NCI-H2107 treated with DMSO at 0.1 percent for 48 hours (cell line): ENCODE measurements at regions not wholly inside any gene's neighbourhood (a gene's known extent, or its start where the extent isn't known, plus 50 kb on each side); places are given as distances from the start of the nearest gene placed in this dataset.

Experiments
- DNase-seq: peaks from one replicate; lab custom pipeline; 2025; ENCODE audit not compliant: unreplicated experiment; lab: John Stamatoyannopoulos, UW

DNA sequence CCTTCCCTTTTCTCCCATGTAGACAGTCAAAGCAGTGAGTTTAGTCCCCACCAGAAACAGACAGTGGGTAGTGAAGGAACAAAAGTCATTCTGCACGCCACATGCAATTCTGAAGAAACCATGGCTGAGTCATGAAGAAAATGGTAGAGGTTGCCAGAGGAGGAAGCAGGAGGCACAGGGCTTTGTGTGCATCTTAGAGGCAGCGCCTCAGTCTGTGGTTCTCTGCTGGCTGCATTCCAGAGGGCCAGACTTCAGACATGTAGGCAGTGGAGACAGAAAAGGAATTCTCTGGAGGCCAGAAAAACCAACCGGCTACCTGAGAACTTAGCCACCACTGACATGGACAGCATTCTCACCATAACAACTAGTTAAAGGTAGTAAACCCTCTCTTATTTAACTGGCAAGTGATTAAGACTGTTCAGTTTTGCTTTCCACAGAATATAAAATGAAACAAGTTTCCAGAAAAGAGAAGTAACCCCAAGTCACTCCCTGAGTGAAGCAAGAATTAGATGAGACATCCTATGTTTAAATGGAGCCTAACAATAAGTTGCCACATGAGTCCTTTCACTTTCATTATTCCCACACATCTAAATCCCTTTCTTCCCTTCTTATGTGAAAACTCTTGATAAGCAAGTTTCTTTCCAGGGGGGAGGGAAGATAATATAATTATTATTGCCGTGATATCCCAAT is 556.1 kb downstream of the SOX6 start:
- no peak for DNase-seq

DNA sequence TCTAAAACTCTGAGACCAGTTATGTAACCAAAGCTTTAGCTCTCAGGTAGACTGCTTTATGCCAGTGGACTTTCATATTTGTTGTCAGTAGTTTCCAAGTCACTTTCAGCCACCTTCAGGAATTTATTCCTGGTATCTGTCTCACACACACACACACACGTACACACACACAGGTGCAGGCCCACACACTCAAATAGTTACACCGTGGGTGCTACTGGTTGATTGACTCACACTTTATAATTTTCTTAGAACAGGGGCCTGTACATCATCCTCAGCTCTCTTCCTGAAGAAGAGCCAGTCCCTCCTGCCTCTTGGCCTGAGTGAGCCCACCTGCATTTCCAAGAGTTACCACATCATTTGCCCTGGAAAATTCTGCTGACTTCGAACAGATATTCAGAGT is 555.2 kb downstream of the SOX6 start:
- no peak for DNase-seq

DNA sequence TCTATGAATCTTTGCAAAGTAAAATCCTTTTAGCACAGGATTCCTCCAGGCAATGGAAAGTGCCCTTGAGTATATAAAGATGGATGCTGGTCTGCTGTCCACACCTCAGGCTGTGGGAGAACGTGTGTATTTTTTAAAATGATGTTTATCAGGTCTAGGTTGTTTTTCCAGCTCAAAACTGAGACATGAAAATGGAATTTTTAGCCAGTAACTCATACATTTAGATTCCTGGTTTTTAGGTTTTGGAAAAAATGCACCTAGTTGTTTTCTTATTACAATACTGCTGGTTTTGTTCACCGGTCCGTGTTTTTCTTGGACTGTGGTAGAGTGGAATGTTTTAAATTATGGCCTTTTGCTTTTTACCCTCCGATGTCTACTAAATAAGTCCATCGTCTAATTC is 554.7 kb downstream of the SOX6 start:
- DNase-seq: no peak

DNA sequence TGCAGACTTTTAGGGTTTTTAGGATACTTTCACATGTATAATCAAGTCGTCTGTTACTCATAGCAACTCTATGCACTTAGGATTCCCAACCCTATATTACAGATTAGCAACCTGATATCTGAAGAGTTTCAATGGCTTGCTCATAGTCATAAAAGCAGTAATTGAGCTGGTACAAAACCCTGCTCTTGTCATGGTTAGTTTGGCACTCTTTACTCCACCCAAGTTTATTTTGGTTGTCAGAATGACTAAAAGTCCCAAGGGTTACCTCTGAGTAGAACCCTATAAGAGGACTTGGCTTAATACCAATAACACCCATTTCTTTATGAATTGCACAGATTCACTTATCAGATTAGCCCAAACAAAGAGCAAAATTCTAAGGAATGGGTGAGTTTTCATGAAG is 550.6 kb downstream of the SOX6 start:
- peak; percentile 84 for DNase-seq

DNA sequence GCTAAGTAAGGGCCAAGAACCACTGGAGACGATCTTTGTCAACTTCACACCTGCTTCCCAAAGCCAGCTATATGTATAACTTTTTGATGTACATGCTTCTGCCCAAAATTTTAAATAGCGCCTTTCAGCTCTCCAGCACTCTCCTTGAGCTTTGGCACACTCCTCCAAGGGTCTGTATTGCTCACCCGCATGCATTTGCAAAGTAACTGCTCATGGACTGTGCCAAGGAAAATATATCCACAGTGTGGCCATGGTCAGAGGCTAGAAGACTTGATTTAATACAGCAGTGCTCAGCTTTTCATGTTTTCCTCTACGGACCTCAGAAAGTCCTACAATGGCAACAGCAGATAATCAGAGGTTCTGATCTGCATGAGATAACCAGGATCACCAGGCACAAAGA is 550.1 kb downstream of the SOX6 start:
- DNase-seq: no peak

DNA sequence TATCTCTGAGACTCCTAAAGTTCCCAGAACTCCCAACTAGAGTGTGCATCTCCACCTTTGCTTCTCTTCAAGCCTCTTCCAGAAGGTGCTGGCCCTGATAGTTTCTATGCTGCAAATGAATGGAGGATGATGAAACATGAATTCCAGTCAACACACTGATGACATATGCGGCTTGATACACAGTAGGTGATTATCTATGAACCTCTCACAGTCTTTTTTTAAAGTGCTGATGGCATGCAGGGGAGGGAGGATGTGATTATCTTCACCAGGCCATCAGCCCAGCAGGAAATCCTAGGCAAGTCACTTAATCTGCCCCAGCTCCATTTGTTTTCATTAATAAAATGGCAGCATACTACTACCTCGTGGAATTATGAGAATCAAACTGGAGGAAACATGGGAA is 548.5 kb downstream of the SOX6 start:
- no peak for DNase-seq

DNA sequence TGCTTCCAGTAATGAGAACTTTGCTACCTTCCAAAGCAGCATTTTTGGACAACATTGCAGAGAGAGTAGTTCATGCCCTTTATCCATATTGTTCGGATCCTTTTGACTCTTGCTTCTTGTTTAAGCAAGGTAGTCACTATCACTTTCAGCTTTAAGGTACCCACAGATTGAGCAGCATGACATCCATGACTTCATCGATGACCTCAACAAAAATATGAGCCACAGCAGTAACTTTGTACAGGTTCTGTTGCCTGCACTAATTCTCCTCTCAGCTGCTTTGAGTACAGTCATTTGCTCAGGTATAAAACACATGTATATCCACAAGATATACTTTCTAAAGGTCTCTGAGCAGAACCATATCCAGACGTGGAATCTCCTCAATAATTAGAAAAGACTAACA is 546.3 kb downstream of the SOX6 start:
- DNase-seq: no peak

DNA sequence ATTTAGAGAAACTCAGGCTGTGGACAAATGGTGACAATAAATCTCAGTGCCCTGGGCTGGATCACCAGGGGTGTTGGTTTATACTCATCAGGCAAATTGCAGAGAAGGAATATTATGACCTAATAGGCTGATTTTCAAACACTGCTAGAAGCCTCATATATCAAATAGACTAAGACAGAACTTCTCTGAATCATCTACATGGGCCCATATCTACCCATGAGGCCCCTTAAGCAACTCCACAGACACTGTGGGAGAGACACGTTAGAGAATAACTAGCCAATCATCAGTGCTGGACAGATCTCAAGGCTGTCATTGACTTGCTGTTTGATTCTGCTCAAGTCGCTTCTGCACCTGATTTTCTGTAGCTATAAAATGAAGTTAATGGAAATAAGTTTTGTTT is 545.8 kb downstream of the SOX6 start:
- DNase-seq: no peak

DNA sequence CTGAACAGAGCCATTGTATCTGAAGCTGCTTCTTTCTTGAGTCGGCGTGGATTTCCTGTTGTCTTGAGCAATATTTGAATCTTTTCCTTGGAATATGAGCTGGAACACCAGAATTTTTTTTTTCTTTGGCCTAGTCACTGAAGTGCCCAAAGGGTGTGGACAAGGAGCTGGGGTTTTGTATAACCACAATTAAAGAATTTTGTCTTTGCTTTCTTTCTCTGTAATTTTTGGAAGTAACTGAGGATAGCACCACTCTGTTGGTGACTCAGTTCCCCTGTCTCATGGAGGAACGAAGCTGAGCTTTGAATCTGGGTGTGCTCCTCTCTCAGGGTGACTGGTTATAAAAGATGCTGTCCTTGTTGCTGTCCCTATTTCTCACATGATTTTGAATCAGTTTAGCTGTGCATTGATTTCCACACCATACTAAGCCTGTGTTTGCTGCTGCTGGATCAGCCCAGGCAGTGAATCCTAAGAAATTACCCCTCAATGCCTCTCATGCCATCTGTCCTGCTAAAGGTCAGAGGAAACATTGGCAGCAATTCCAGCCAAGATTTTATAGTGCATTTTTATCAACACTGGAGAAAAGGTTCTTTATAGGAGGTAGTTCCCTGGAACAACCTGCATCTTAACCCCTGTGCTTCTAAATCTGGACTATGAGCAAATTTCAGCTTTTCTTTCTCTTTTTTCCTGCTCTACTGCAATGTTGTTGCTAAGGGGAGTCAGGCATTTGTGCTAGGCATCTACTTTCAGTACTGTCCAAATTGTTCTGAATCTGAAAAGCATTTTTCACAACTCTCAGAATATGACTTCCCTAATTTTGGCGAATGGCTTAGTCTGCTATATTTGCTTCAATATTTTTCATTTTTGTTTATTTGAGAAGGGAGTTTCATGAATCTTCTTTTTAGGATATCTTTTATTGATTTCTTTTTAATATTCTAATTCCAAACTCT is 540.8 kb downstream of the SOX6 start:
- DNase-seq: no peak

DNA sequence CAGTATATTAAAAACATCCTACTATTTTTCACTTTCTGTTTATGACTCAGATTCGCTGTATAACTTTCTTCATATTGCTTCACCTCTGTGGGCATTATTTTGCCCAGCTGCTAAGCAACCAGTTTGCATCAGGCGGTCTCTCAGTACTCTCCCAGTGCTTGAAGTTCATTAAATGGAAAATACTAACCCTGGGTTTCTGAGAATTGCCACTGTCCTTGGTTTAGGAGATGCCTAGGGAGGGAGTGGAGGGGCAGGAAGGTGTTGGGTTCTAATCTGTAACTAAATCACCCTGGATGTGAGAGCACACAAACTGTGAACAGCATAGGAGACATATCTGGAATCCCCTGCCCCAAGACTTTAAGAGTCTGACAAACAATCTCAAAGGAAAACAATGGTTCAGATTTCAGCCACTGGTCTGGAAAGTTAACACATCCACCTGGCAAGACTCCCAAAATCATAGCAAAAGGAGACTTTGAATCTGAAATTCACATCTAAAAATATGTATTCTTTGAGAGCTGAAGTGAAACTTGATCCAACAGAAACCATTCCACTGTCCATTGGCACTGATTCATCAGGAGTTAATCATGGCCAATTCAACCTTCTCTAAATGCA is 540.0 kb downstream of the SOX6 start:
- peak; percentile 28 for DNase-seq

DNA sequence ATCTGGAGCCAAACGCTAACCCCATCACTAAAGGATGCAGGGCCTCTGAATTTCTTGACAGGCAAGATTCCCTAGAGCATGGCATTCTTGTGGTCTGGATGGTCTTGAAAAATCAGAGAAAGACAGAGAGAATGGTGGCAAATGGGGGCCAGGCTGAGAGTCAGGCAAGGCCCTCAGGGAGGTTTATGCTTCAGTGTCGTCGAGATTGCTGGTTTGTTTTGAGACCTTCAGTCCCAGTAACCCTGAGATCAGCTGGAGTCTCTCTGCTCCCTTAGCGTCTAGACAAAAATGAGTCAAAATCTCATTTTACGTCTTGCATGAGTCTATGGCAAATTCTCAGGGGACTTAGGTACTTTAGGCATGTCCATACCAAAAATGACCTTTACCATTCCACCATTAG is 539.3 kb downstream of the SOX6 start:
- DNase-seq: no peak

DNA sequence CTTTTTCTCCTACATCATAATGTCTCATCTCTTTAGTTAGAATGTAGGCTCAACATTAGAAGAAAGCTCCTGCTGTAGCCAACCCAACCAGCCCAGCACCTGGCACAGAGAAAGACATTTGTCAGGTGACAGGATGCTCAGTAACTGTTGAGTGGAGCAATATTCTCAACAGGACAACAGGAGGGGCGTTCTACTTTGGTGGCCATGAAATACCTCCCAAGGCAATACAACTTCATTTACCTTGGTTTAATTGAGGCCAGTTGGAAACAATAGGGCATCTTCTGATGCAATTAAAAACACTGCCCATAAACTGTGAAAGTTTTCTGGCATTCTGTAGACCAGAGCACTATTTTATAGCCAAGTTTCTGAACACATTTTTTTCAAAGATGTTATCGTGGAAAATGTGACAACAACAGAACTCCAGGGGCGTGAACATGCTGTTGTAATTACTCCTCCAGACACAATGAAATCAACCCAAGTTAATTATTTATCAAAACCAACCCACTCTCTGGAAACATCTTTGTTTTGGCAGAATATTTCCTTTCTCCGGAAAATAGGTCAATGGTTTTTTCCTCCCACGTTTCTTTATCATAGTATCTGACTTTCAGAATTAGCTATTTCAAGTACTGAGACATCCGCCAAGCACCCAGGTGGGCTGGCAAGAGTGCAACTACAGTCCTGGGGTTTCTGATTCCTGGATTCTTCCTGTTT is 538.1 kb downstream of the SOX6 start:
- DNase-seq: no peak

DNA sequence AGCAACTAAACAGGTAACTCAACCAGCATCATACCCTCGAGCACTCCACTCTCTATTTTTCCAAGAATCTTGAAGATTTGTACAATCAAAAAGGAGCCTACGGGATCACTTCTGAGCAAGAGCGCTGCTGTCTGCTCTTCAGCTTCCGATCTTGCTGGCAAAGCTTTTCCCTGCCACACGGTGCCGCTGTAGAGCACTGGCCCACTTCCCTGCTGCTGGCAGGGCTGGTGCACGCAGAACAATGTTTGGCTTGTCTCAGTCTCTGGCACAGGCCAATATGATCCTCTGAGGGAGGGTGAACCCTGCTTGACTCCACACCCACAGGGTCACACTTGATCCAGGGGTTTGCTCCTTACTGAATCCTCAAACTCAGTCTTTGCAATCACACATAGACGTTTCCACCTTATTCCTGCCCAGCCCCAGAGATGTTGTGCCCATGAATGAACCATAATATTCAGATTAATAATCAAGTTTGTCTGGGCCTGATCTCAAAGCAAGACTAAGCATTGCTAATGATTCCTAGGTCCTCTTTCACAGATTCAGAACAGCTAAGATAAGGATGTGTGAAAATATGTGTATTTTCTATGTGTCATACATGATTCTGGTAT is 536.6 kb downstream of the SOX6 start:
- DNase-seq: peak; percentile 56

DNA sequence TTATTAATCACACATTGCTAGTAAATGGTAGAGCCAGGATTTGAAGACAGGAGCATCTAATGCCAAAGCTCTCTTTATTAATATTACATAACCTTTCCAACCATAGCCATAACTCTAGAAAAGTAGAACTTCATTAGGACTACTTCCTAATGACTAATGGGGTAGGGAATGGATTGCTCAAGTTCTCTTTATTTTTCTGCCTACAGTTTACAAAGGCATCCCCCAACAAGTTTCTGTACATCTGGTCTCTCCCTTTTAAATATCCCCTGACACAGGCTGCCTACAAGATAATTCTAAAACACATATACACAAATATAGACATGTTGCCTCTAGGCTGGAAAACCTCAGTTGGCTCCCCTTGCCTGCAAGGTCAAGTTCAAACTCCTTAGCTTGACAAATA is 534.9 kb downstream of the SOX6 start:
- no peak for DNase-seq

DNA sequence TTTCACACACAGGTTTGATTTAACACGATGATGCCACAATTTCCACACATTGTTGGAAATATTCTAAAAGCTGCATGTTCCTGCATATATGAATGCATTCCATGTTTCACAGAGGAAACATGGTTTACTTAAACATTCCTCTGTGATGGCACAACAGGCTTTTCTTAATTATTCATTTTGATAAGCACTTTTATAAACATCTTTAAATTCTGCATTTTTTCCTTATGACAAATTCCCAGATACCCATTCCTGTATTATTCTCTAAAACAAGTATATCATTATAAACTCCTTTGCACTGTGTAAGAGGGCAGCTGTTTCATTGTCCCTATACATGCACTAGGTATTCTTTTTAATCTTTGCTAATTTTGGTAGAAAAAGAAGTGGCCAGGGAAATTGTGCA is 532.3 kb downstream of the SOX6 start:
- no peak for DNase-seq

DNA sequence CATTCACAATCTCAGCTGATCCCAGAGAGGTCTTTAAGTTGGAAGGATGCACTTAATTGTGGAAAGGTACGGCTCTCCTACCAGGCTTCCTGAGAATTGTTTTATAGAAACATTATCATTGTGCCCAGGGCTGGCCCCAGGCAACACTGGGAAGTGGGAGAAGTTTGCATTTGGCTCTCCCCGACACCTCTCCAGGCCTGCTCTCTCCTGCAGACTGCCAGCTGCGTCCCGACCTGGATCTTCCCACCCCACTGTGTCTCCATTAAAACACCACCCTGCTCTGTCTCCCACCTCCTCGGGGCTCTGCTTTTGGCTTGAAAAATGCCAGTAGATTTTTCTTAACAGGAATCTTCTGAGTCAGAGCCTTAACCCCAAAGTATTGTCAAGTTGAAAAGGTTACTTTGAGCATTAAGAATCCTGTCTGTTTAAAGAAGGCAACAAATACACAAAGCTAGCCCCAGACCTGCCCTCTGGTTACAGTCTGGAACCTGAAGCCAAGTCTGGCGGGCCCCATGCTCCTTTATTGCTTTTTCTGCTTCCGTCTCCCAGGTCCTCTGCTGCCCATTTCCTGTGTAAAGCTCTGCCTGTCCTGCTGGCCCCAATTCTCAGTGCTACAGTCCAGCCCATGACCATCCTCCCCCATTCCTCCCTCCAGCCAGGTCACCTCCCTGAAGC is 530.2 kb downstream of the SOX6 start:
- DNase-seq: no peak

DNA sequence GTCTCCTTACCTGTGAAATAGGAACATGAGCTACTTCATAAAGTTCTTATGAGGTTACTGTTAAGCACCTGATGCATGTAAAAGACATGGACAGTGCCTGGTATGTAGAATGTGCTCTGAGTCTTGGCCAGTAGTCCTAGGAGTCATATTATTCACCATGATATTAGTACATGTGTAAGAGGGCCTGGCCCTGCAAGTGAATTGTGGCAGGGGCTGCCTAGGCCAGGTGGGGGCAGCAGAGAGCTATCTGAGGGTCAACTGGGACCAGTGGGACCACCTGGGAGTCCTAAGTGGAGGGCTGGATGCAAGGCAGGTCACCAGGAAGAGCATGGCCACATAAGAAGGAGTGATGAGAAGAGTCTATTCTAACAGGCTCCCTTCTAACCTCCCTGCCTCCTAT is 529.5 kb downstream of the SOX6 start:
- DNase-seq: peak; percentile 17

DNA sequence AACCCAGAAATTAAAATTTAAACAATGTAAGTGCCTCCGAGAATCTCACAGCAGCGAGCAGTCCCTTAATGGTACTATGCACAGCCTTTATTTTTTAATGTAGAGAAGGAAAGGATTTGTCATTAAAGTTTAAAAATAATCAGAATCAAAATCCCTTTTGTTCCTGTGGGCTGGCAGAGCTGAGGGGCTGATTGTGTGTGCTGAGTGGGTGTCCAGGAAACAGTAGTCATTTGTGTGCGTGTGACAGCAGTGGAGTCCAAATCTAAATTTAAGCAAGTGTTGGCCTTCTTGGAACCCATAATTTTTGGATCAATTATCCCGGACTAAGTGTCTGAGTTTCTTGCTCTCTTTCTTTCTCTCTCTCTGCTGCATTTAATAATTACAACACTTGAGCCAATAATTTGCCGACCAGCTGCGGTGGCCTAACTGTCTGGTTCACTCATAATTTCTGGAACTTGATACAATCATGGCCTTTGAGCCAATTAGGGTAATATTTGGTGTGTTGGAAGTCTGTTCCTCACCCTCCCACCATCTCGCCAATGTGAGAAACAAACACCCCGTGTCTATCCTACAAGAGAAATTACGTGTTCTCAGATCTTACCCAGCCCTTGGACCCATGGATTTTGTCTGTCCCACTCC is 528.0 kb downstream of the SOX6 start:
- no peak for DNase-seq

DNA sequence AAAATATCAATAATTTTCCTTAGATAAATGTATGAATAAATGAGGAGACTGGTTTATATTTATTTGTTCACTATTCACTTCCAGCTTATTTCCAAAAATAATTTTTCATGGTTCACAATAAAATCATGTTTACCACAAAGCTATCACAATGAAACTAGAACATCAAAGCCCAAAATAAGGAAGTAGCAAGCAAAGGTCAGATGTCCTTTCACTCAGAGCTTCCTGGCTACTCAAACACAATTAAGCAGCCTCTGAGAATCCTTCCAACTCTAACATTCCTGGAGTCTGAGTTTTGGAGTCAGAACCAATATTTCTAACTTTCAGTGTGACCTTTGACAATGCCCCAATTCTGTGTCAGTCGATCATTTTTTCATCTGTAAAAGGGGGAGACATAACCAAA is 527.0 kb downstream of the SOX6 start:
- DNase-seq: no peak
